ENCODE measurements at regions not wholly inside any gene's neighbourhood (a gene's known extent, or its start where the extent isn't known, plus 50 kb on each side); places are given as distances from the start of the nearest gene placed in this dataset. TPM values are rescaled to one million over a fixed set of nuclear protein-coding genes. Genes with fewer than 3 reads are reported as not detected.

DNA sequence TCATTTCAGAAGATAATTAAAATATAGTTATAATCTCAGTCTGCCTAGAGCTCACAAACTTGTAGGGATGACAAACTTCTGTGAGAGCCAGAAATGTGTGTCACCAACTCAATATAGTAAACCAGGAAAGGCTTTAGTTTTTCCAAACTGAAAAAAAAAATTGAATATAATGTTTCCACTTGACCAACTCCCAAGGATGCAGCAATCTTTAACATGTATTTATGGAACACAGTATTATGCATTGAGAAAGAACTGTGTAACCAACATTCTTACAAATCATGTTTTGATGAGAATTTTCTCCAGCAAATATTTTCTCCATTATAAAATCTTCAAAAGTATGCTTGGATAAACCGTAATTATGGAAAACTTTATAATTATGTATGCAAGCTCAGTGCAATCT lies 50.1 kb upstream of the KLF12 start:
- H3K4me2 ChIP-seq: no peak overlapping the region
- H3K27ac ChIP-seq: no peak overlapping the region
- H3K9me2 ChIP-seq (replicated peaks; ENCODE audit: insufficient read depth): no peaks in the 10 kb centered on the region
- no peaks in the 10 kb centered on the region for H3K27me3 ChIP-seq
- no peak for DNase-seq (ENCODE audit: low spot score)
- no peaks in the 10 kb centered on the region for H4K20me1 ChIP-seq (ENCODE audit: insufficient read depth, poor library complexity, severe bottlenecking)
- H3K36me3 ChIP-seq (replicated peaks; ENCODE audit: insufficient read depth, low read depth): no peaks in the 10 kb centered on the region
- 100% methylated on average over 1 of the region's 1 CpG for WGBS (ENCODE audit: low lambda C conversion rate, missing lambda C conversion rate)
- no peaks in the 10 kb centered on the region for H3K9me3 ChIP-seq (ENCODE audit: low read depth)
- H3K4me1 ChIP-seq (ENCODE audit: insufficient read depth): no peaks in the 10 kb centered on the region
- no peaks in the 10 kb centered on the region for H3K79me2 ChIP-seq
- TF ChIP-seq EZH2 (IDR thresholded peaks at IDR 0.05; ENCODE audit: borderline replicate concordance) (no peak), EZH2phosphoT487 (IDR thresholded peaks at IDR 0.05; ENCODE audit: low read depth, severe bottlenecking, unreplicated experiment) (no peak)
- TF ChIP-seq, protein P1, sequence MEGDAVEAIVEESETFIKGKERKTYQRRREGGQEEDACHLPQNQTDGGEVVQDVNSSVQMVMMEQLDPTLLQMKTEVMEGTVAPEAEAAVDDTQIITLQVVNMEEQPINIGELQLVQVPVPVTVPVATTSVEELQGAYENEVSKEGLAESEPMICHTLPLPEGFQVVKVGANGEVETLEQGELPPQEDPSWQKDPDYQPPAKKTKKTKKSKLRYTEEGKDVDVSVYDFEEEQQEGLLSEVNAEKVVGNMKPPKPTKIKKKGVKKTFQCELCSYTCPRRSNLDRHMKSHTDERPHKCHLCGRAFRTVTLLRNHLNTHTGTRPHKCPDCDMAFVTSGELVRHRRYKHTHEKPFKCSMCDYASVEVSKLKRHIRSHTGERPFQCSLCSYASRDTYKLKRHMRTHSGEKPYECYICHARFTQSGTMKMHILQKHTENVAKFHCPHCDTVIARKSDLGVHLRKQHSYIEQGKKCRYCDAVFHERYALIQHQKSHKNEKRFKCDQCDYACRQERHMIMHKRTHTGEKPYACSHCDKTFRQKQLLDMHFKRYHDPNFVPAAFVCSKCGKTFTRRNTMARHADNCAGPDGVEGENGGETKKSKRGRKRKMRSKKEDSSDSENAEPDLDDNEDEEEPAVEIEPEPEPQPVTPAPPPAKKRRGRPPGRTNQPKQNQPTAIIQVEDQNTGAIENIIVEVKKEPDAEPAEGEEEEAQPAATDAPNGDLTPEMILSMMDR (IDR thresholded peaks at IDR 0.05; ENCODE audit: poor library complexity): no peak
- no peak overlapping the region for H3K4me3 ChIP-seq
- no peak overlapping the region for H2AFZ ChIP-seq

Small RNAs in the stretch of these regions (small RNA-seq; reads per million reads assigned to genes)
- gene RNU6-38P (not detected), gene RNY1P5 (not detected)
